Nucleus accumbens (tissue), 56 donors: ENCODE measurements at regions not wholly inside any gene's neighbourhood (a gene's known extent, or its start where the extent isn't known, plus 50 kb on each side); places are given as distances from the start of the nearest gene placed in this dataset.
"Not testable (repeated sequence)": the region's sequence is repeated elsewhere in the genome, so short reads cannot be mapped to it uniquely, and the experiment has no call there.

Experiments
- DNase-seq, 56 donors: peaks; one replicate each; lab custom pipeline; 2025; lab: John Stamatoyannopoulos, UW

GRCh38 chr10:57890691-57891090 lies 377.0 kb downstream of the IPMK start:
- no peak for DNase-seq

DNA sequence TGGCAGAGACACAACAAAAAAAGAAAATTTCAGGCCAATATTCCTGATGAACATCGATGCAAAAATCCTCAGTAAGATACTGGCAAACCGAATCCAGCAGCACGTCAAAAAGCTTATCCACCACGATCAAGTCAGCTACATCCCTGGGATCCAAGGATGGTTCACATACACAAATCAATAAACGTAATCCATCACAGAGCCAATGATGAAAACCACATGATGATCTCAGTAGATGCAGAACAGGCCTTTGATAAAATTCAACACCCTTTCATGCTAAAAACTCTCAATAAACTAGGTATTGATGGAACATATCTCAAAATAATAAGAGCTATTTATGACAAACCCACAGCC lies 382.1 kb downstream of the IPMK start:
- not testable (repeated sequence) for DNase-seq

DNA sequence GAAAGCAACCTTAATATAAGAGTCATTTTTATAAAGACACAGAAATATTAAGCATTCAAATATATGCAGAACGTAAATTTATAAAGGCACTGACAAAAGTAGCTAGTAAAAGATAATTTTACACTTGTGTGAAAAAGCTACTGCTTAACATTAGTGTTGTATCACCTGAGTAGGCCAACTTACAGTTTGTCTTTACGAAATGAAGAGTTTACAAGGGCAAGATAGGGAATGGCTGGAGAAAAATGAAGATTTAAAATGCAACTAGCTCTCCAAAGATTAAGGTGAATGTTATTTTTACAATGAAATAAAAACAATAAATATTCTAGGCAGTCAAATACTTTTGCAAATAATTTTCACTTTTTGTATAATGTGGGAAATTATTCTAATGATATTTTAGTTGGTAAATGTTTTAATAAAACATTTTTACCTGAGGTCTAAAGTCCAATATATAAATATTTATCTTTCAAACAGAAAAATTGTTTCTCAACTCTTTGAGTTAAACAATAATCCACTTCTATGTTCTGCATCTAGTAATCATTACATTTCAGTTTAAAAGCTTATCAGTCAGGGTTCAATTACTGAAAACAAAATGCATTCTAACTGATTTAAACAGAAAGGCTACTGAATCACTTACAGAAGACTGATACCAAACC lies 382.6 kb downstream of the IPMK start:
- DNase-seq: no peak

DNA sequence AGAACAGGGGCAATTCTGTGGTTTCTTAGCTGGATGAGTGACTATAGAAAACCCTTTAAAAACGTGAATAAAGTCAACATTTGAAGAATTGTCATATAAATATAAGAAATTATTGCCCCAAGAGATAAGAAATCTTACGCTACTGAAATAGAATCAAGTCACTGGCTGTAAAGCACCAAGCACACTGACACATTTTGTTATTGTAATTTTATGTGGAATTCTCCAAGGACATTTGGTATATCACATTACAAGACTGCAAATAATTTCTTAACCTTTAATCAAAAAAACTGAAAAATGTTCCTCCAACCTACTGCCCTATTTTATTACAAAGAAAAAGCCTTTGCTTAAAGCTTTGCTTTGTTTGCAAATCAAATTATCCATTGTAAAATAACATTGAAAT lies 383.3 kb downstream of the IPMK start:
- DNase-seq: no peak

DNA sequence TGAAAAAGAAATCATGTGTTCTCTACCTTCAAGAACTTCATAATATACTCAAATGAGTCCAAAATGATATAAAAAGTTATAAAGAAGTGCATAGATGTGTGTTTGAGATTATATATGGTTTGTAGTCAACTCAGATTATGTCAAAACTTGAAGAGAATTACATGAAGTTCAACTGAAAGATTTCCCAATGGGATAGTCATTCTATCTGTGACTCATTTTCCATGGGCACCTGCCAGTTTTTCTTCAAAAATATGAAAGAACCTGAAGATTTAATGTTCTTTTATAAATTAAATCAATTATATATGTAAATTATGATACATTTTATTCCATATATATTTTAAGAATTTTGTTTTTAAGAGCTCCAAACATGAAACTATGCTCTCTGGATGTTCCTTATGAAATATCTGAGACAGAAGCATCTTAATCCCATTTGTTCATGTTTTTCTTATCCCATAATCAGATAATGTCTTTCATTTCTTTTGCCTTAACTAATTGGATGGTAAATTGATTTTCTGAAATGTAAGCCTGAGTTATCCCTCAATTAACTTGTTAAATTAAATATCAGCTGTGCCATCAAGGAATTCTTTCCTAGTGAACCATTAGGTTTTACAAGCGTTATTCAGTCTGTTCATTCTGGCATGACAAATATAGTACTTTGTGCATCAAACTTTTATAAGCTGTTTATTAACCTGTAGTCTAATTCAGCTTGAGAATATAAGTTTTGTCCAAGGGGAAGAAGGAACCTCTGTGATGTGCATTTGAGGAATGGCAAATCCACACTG lies 387.1 kb downstream of the IPMK start:
- no peak for DNase-seq

GRCh38 chr10:57874810-57875209 lies 392.9 kb downstream of the IPMK start:
- DNase-seq: no peak

GRCh38 chr10:57867241-57867640 lies 400.5 kb downstream of the IPMK start:
- DNase-seq: no peak

GRCh38 chr10:57864765-57865680 lies 402.7 kb downstream of the IPMK start:
- DNase-seq: no peak

- no peak for DNase-seq
These were observed 417.9 kb downstream of the IPMK start for GRCh38 chr10:57849691-57850357.

DNA sequence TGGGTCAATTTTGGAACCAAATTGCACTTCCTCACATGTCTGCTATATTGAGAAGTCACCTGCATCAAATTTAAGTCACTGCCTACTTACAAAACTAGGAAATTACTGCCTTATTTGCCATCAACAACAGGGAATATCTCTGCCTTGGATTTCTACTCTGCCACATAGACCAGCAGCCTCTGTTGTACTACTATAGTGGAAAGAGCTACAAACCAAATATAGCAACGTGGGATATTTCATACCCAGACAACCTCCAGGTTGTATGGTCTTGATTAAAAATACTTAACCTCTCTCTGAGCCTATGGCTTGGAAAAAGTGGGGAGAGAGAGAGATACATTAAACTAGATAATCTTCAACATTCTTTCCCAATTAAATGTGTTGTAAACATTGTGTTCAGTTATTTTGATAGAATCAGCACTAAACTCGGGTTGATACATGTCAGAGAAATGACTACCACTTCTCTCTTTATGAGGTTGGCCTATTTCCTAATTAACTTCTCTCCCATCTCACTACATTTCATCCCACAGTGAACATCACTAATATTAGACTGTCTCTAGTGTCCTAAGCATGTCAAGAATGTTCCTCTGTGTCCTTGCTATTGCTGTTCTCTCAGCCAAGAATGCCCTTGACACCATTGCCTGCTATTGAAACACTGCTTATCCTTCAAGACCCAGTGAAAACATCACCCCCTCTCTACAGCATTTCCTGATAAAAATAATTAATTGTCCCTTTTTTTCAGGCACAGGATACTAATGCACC lies 421.2 kb downstream of the IPMK start:
- DNase-seq: no peak

DNA sequence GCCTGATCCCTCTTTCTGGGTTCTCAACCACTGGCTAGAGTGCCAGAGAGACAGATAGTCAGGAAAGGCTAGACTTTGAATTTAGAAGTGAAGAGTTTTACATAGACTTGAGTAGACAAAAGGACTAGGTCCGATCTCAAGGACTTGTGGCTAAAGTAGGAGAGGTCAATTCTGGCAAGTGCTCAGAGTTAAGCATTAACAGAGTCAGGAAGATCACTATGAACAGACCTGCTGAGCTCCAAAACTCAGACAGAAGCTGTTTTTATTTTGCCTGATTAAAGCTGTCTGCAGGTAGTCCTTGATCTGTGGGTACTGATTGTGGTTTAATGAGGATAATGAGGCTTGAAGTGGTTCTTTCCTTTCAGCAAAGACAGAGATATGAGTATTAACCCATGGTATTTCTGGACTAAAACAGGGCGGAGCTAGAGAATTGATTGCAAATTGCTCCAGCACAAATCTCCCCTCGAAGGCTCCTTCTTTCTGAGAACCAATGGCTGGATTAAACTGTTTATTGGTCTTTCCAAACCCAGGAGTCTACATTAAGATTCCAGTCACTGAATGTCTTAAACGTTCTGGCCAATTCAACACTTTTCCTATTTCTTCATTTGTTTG lies 423.2 kb downstream of the IPMK start:
- DNase-seq: no peak

- DNase-seq: no peak
These were observed 436.7 kb downstream of the IPMK start for GRCh38 chr10:57830877-57831560.

DNA sequence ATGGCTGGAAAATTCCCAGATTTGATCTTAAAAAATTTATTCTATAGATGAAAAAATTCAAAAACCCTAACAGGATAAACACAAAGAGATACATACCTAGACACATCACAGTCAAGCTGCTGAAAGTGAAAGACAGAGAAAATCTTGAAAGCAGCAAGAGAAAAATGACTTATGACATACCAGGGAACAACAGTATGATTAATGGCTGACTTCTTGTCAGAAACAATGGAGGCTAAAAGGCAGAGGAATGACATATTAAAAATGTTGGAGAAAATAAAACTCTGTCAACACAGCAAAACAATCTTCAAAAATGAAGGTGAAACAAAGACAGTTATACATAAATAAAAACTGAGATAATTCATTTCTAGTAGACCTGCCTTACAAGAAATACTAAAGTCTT lies 442.7 kb downstream of the IPMK start:
- DNase-seq: no peak

DNA sequence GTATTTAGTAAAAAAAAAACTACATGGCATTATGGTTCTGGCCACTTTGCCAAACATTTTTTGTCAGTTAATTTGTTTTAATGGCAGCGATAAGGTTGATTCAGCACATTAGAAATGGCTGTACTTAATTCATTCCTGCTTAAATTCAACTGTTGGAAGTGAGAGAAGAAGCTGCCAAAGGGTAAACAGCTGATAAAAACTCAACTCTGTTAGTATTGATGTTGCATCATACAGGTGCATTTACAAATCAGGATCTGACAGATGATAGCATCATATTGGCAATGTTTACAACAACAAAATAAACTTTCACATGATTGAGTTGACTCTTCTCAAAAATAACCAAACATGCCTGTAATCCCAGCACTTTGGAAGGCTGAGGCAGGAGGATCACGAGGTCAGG lies 444.3 kb downstream of the IPMK start:
- no peak for DNase-seq

DNA sequence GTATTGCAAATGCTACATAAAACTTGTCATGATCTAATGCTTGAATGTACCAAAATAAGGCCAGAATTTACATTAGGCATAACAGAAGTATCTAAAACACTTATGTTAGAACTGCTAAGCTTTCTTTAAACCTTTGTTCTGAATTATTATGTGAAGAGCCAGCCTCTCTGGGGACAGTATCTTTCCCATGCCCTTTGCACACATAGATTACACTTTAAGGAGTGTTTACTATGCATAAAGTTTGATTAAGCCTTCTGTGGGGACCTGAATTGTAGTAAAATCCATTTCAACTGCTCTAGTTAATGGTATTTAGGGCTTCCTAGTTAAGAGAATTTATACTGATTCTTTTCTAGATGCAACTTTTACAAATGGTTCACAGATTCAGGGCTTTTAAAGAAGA lies 444.7 kb downstream of the IPMK start:
- no peak for DNase-seq

DNA sequence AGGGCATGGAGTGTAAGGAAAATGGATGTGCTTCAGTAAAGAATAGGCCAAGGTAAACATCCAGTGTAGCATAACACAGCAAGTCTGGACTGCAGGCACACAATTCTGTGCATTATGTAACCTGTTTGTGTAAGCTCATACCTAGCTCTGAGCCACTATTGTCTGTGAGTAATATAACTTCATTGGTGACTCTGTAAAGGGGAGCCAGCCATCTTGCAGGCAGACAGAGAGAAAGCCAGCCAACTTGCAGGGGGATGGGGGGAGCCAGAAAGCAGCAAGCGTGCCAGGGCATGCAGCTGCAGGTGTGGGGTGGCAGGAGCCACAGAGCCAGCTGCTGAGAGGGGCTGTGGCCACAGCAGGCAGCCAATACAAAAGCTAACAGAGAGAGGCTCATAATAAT lies 449.2 kb downstream of the IPMK start:
- DNase-seq: no peak

DNA sequence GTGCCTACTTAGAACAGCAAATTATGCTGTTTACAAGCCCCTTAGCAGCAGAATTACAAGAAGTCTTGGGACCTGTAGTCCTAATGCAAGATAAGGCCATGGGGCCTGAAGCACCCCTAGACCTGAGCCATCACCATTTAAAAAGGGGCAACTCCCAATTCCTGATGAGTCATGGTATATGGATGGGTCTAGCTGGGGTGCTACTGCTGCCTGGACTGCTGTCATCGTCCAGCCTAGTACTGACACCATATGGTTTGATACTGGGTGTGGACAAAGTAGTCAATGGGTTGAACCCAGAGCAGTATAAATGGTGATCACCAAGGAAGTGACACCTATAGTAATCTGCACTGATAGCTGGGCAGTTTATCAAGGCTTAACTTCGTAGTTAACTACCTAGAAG lies 450.0 kb downstream of the IPMK start:
- no peak for DNase-seq

DNA sequence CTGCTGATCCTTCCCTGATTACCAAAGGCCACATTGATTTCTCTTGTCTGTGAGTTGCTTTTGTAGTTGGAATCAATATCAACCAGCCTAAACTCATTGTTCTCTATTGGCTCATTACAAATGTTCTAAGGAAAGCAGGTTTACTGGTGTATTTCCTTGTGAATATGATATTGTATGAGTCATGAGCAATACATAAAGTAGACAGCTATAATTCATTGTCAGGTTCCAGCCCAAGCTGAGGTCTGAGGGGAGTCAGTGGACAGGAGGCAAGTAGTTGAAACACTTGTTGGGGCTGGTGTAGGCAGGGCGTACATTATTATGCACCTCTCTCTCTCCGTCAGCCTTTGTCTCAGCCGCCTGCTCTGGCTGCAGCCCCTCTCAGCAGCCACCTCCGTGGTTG lies 451.7 kb downstream of the IPMK start:
- DNase-seq: no peak

DNA sequence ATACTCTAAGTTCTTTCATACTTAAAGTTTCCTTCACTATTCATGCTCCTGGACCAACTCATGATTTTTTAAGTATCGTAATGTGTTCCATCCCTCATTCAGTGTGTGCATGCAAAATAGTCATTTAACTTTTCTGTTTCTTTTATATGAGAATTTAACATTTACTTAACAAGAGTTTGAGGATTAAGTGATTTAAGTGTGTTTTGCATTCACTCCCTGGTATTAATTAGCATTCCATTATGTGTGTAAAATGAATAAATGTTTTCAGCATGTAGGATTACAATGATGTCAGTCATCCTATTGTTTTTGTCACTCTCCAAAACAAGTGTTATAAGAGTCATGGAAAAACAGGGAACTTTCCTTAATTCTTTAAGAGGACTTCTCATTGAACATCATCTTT lies 457.7 kb downstream of the IPMK start:
- no peak for DNase-seq
